ENCODE measurements at regions not wholly inside any gene's neighbourhood (a gene's known extent, or its start where the extent isn't known, plus 50 kb on each side); places are given as distances from the start of the nearest gene placed in this dataset.

DNA sequence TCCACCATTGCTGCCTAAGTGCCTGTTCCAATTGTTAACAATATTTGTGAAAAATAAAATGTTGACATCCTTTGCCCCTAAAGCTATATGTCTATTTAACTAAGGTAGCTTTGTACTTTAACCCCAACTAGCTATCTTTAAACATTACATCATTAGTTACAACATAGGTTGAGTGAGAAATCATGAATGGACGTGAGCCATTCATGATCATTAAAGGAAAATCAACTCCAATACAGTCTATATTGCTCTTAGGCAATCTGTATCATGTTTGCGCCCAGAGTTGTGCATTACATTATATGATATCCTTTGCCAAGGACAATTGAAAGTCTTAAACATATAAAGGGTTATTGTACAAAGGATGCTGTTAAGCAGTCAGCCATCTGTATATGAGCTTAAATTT lies 269.6 kb downstream of the ALX1 start:
- CTCF ChIA-PET (ENCODE audit: partially characterized antibody): interaction anchor here (0.8 to 1.6 kb wide), 3 partner anchors 18 to 317 kb away, joined by 3 to 10 read pairs (median 3); no protein-coding TSS in a partner anchor
- no peaks in the 10 kb centered on the region for H3K9me3 ChIP-seq (ENCODE audit: insufficient read depth in 2 of 2, low read depth in 1 of 2, low read length in 1 of 2)
- no peak overlapping the region for H3K4me2 ChIP-seq (ENCODE audit: insufficient read depth in 1 of 2, low read depth in 2 of 2, low read length in 2 of 2)
- no peak overlapping the region for H3K4me3 ChIP-seq (ENCODE audit: extremely low read depth in 1 of 4, insufficient read depth in 2 of 4, low read depth in 3 of 4, low read length in 4 of 4)
- H3K36me3 ChIP-seq (ENCODE audit: control insufficient read depth in 2 of 4, insufficient read depth in 4 of 4, low read length in 3 of 4): no peaks in the 10 kb centered on the region
- WGBS, 2 experiments (ENCODE audit: extremely low coverage in 1 of 2, insufficient coverage in 1 of 2, insufficient read length in 1 of 2, insufficient replicate concordance in 2 of 2, low coverage in 1 of 2, low lambda C conversion rate in 2 of 2, missing lambda C conversion rate in 1 of 2): 94% methylated on average over 2 of the region's 2 CpGs; no CpG with 5 or more reads in 1 of the 2 experiments
- POLR2A ChIA-PET (ENCODE audit: partially characterized antibody): interaction anchor here (0.6 kb wide), 1 partner anchor 278 kb away, joined by 4 read pairs; no protein-coding TSS in a partner anchor
- no peaks in the 10 kb centered on the region for H3K27me3 ChIP-seq (replicated peaks in 1 of 4; ENCODE audit: control insufficient read depth in 3 of 4, extremely low read depth in 1 of 4, insufficient read depth in 3 of 4, low read length in 3 of 4)
- H4K5ac ChIP-seq (ENCODE audit: insufficient read length, low read depth, low read length): no peak overlapping the region
- H4K20me1 ChIP-seq (replicated peaks in 1 of 2; ENCODE audit: control insufficient read depth in 1 of 2, insufficient read depth in 2 of 2, low read length in 2 of 2): no peaks in the 10 kb centered on the region
- no peak overlapping the region for H2AFZ ChIP-seq (ENCODE audit: low read length)
- H4K91ac ChIP-seq (replicated peaks; ENCODE audit: insufficient read length, low read length): no peak overlapping the region
- H3K79me2 ChIP-seq (ENCODE audit: control insufficient read depth in 1 of 2, insufficient read depth in 2 of 2, low read length in 2 of 2): no peaks in the 10 kb centered on the region
- no peak overlapping the region for H3K23ac ChIP-seq (ENCODE audit: insufficient read length)
- DNase-seq (ENCODE audit: low read depth in 1 of 2, low spot score in 2 of 2) (no peak), FAIRE-seq (no peak)
- no peak overlapping the region for H4K8ac ChIP-seq (ENCODE audit: extremely low read depth, insufficient read depth, low read length)
- H2BK15ac ChIP-seq (ENCODE audit: low read length): no peak overlapping the region
- H2BK12ac ChIP-seq (ENCODE audit: low read depth, low read length): no peak overlapping the region
- H2AK5ac ChIP-seq (ENCODE audit: low read depth, low read length): no peak overlapping the region
- H3K18ac ChIP-seq (ENCODE audit: extremely low read depth, low read length): no peak overlapping the region
- no peaks in the 10 kb centered on the region for H3K23me2 ChIP-seq (ENCODE audit: low read depth, low read length)
- no peak overlapping the region for H3K4ac ChIP-seq (replicated peaks; ENCODE audit: insufficient read length, low read depth, low read length)
- no peak overlapping the region for H2BK120ac ChIP-seq (replicated peaks; ENCODE audit: low read depth, low read length)
- peaks cover 0 to 18% (median 5%) of the 10 kb centered on the region in 4 experiments; a peak in 3 of 7 replicates for H3K4me1 ChIP-seq (replicated peaks in 1 of 4; ENCODE audit: control insufficient read depth in 3 of 4, insufficient read depth in 4 of 4, low read length in 3 of 4)
- H2BK20ac ChIP-seq (ENCODE audit: low read length): no peak overlapping the region
- H3K27ac ChIP-seq (ENCODE audit: low read depth, low read length): no peak overlapping the region
- no peak overlapping the region for H3K9ac ChIP-seq (replicated peaks in 1 of 4; ENCODE audit: extremely low read depth in 1 of 4, low read depth in 3 of 4, low read length in 3 of 4)
- H2BK5ac ChIP-seq (ENCODE audit: low read depth, low read length): no peak overlapping the region
- no peak overlapping the region for H3K56ac ChIP-seq (replicated peaks; ENCODE audit: insufficient read length, low read depth, low read length)
- no peaks in the 10 kb centered on the region for H3K79me1 ChIP-seq (ENCODE audit: low read depth, low read length)
- no peak overlapping the region for H3K14ac ChIP-seq (ENCODE audit: insufficient read length)
- TF ChIP-seq FOSL1 (IDR thresholded peaks at IDR 0.05; ENCODE audit: insufficient read depth, low read depth, low read length) (no peak), SP4 (IDR thresholded peaks at IDR 0.05; ENCODE audit: low read length) (no peak), SRF (IDR thresholded peaks at IDR 0.05; ENCODE audit: low read depth, low read length) (no peak), RXRA (IDR thresholded peaks at IDR 0.05; ENCODE audit: insufficient read depth, low read depth, low read length) (no peak), POLR2A (IDR thresholded peaks at IDR 0.05; ENCODE audit: control extremely low read depth in 1 of 2, low read depth in 2 of 2, low read length in 2 of 2) (no peak), PHF8 (conservative IDR thresholded peaks at IDR 0.05; ENCODE audit: low read depth, low read length) (no peak), POU5F1 (IDR thresholded peaks at IDR 0.05; ENCODE audit: low read depth, low read length) (no peak), CEBPB (IDR thresholded peaks at IDR 0.05; ENCODE audit: low read depth, low read length) (no peak), GTF2F1 (IDR thresholded peaks at IDR 0.05; ENCODE audit: borderline replicate concordance, low read depth, low read length) (no peak), HDAC6 (IDR thresholded peaks at IDR 0.05; ENCODE audit: low read depth, low read length) (no peak), BRCA1 (IDR thresholded peaks at IDR 0.05; ENCODE audit: low read depth, low read length) (no peak), CHD1 (IDR thresholded peaks at IDR 0.05; ENCODE audit: low read depth, low read length) (no peak)
- TF ChIP-seq, protein P1, sequence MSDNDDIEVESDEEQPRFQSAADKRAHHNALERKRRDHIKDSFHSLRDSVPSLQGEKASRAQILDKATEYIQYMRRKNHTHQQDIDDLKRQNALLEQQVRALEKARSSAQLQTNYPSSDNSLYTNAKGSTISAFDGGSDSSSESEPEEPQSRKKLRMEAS (IDR thresholded peaks at IDR 0.05): no peak
